Hepatocyte (in vitro differentiated cells): ENCODE measurements at regions not wholly inside any gene's neighbourhood (a gene's known extent, or its start where the extent isn't known, plus 50 kb on each side); places are given as distances from the start of the nearest gene placed in this dataset.

ENCODE experiments used
- DNase-seq: peaks from one replicate; pipeline ENCODE4 v3.0.0-alpha.2; 2016; ENCODE audit warnings: low spot score
- H2AFZ ChIP-seq: fragments of 200-600 bp; sonication (generic); 2 replicates; pipeline ENCODE4 v1.6.0; 2016; ENCODE audit warnings: antibody characterized with exemption, mild to moderate bottlenecking
- H3K27ac ChIP-seq: fragments of 200-600 bp; sonication (generic); 2 replicates; pipeline ENCODE4 v1.5.1; 2016; ENCODE audit warnings: mild to moderate bottlenecking
- H3K27me3 ChIP-seq: fragments of 200-600 bp; sonication (generic); 2 replicates; pipeline ENCODE4 v1.6.1; 2016
- H3K36me3 ChIP-seq: fragments of 200-600 bp; sonication (generic); replicated peaks from 2 replicates; pipeline ENCODE4 v1.5.1; 2016; ENCODE audit warnings: low read depth; ENCODE audit not compliant: insufficient read depth
- H3K4me1 ChIP-seq: fragments of 200-600 bp; sonication (generic); 2 replicates; pipeline ENCODE4 v1.5.1; 2016; ENCODE audit warnings: mild to moderate bottlenecking, moderate library complexity; ENCODE audit not compliant: insufficient read depth
- H3K4me2 ChIP-seq: fragments of 200-600 bp; sonication (generic); 2 replicates; pipeline ENCODE4 v1.6.0; 2016
- H3K4me3 ChIP-seq: fragments of 200-600 bp; sonication (generic); 2 replicates; pipeline ENCODE4 v1.5.1; 2016; ENCODE audit warnings: mild to moderate bottlenecking
- H3K79me2 ChIP-seq: fragments of 200-600 bp; sonication (generic); 2 replicates; pipeline ENCODE4 v1.6.0; 2017; ENCODE audit warnings: mild to moderate bottlenecking
- H3K9me2 ChIP-seq: fragments of 200-600 bp; sonication (generic); replicated peaks from 2 replicates; pipeline ENCODE4 v1.6.0; 2017; ENCODE audit warnings: mild to moderate bottlenecking; ENCODE audit not compliant: insufficient read depth
- H3K9me3 ChIP-seq: fragments of 200-600 bp; sonication (generic); 2 replicates; pipeline ENCODE4 v1.5.1; 2016; ENCODE audit warnings: low read depth, mild to moderate bottlenecking
- H4K20me1 ChIP-seq: fragments of 200-600 bp; sonication (generic); 2 replicates; pipeline ENCODE4 v1.6.0; 2016; ENCODE audit warnings: mild to moderate bottlenecking; ENCODE audit not compliant: insufficient read depth, poor library complexity, severe bottlenecking
- CTCF ChIP-seq: fragments of 200-600 bp; sonication (generic); IDR thresholded peaks from 2 replicates; pipeline ENCODE4 v1.5.1; 2016; ENCODE audit warnings: antibody characterized with exemption, mild to moderate bottlenecking; ENCODE audit not compliant: poor library complexity
- EZH2 ChIP-seq: fragments of 200-600 bp; sonication (generic); IDR thresholded peaks from 2 replicates; pipeline ENCODE4 v1.6.1; 2016; ENCODE audit warnings: antibody characterized with exemption, mild to moderate bottlenecking, borderline replicate concordance
- EZH2phosphoT487 ChIP-seq: fragments of 200-600 bp; sonication (generic); IDR thresholded peaks from one replicate; pipeline ENCODE4 v1.6.1; 2018; ENCODE audit warnings: antibody characterized with exemption, mild to moderate bottlenecking, low read depth, moderate library complexity; ENCODE audit not compliant: unreplicated experiment, severe bottlenecking
- WGBS: methylation state at CpG from one replicate; pipeline ENCODE4 v1.1.6; 2016; ENCODE audit warnings: low lambda C conversion rate; ENCODE audit errors: missing lambda C conversion rate; 5-methylcytosine and 5-hydroxymethylcytosine counted together

- no peak for TF ChIP-seq CTCF
- TF ChIP-seq EZH2: no peak
- TF ChIP-seq EZH2phosphoT487: no peak
- no peaks in the 10 kb centered on the region for H4K20me1 ChIP-seq
- no peak overlapping the region for H3K4me3 ChIP-seq
- no peaks in the 10 kb centered on the region for H3K79me2 ChIP-seq
- no peak for DNase-seq
- H3K4me2 ChIP-seq: no peak overlapping the region
- no peaks in the 10 kb centered on the region for H3K9me2 ChIP-seq
- no peaks in the 10 kb centered on the region for H3K36me3 ChIP-seq
- H3K4me1 ChIP-seq: no peaks in the 10 kb centered on the region
- no peaks in the 10 kb centered on the region for H3K9me3 ChIP-seq
- no peaks in the 10 kb centered on the region for H3K27me3 ChIP-seq
- H3K27ac ChIP-seq: no peak overlapping the region
- 66% methylated on average over 2 of the region's 2 CpGs for WGBS
- H2AFZ ChIP-seq: no peak overlapping the region
Measured at GRCh38 chr5:93017849-93018248, 563.2 kb downstream of the NR2F1-AS1 start.

- Histone ChIP-seq H3K36me3 (no peaks in the 10 kb centered on the region), H3K4me3 (no peak overlapping the region), H3K4me1 (no peaks in the 10 kb centered on the region), H3K4me2 (no peak overlapping the region), H3K27me3 (no peaks in the 10 kb centered on the region), H3K27ac (no peak overlapping the region), H2AFZ (no peak overlapping the region), H3K79me2 (no peaks in the 10 kb centered on the region), H3K9me2 (no peaks in the 10 kb centered on the region), H3K9me3 (no peaks in the 10 kb centered on the region), H4K20me1 (no peaks in the 10 kb centered on the region)
- no peak for DNase-seq
- WGBS: 97% methylated on average over 1 of the region's 1 CpG
- TF ChIP-seq EZH2phosphoT487 (no peak), CTCF (no peak), EZH2 (no peak)
Measured at GRCh38 chr5:93017376-93017775, 563.6 kb downstream of the NR2F1-AS1 start.

- TF ChIP-seq EZH2: no peak
- no peak for TF ChIP-seq EZH2phosphoT487
- no peak for TF ChIP-seq CTCF
- no peak overlapping the region for H2AFZ ChIP-seq
- no peak for DNase-seq
Measured at GRCh38 chr5:93010616-93011015, 570.4 kb downstream of the NR2F1-AS1 start.

GRCh38 chr5:93010037-93010436 is 571.0 kb downstream of the NR2F1-AS1 start:
- Histone ChIP-seq H3K9me2 (no peaks in the 10 kb centered on the region), H3K4me2 (no peak overlapping the region), H3K4me1 (no peaks in the 10 kb centered on the region), H3K36me3 (no peaks in the 10 kb centered on the region), H3K4me3 (no peak overlapping the region), H3K9me3 (no peaks in the 10 kb centered on the region), H4K20me1 (no peaks in the 10 kb centered on the region), H3K27ac (no peak overlapping the region), H3K79me2 (no peaks in the 10 kb centered on the region), H3K27me3 (no peaks in the 10 kb centered on the region), H2AFZ (no peak overlapping the region)
- WGBS: 91% methylated on average over 2 of the region's 2 CpGs
- DNase-seq: no peak
- TF ChIP-seq CTCF (no peak), EZH2 (no peak), EZH2phosphoT487 (no peak)

More at GRCh38 chr5:93010616-93011015, 570.4 kb downstream of the NR2F1-AS1 start:
- Histone ChIP-seq H3K27me3 (no peaks in the 10 kb centered on the region), H3K4me3 (no peak overlapping the region), H3K79me2 (no peaks in the 10 kb centered on the region), H3K4me2 (no peak overlapping the region), H3K27ac (no peak overlapping the region), H3K4me1 (no peaks in the 10 kb centered on the region), H4K20me1 (no peaks in the 10 kb centered on the region), H3K36me3 (no peaks in the 10 kb centered on the region), H3K9me3 (no peaks in the 10 kb centered on the region), H3K9me2 (no peaks in the 10 kb centered on the region)
- 52% methylated on average over 1 of the region's 1 CpG for WGBS
